Left lung (tissue), 4 donors: ENCODE measurements at regions not wholly inside any gene's neighbourhood (a gene's known extent, or its start where the extent isn't known, plus 50 kb on each side); places are given as distances from the start of the nearest gene placed in this dataset.

Experiments
- ATAC-seq: fragments of 200-7000 bp; cut with Tn5 transposase; one replicate; pipeline ENCODE4 v1.9.1; 2020; ENCODE audit warnings: moderate library complexity
- DNase-seq, 4 donors: peaks; one replicate each; pipeline ENCODE4 v3.0.0-alpha.2; 2013 to 2020
- H3K27ac ChIP-seq, 2 donors: fragments of 200-600 bp; sonication (generic) in 1 of 2; one replicate each; pipeline versions ENCODE4 v1.5.0 to v1.8.0; 2020 to 2021
- H3K27me3 ChIP-seq, 2 donors: fragments of 200-600 bp; sonication (generic) in 1 of 2; one replicate each; pipeline versions ENCODE4 v1.5.0 to v1.8.0; 2020 to 2021
- H3K36me3 ChIP-seq, 2 donors: fragments of 200-600 bp; sonication (generic) in 1 of 2; one replicate each; pipeline versions ENCODE4 v1.5.0 to v1.8.0; 2020 to 2021
- H3K4me1 ChIP-seq, 2 donors: fragments of 200-600 bp; one replicate each; pipeline ENCODE4 v1.8.0; 2021
- H3K4me3 ChIP-seq, 2 donors: fragments of 200-600 bp; sonication (generic) in 1 of 2; one replicate each; pipeline versions ENCODE4 v1.5.0 to v1.8.0; 2020 to 2021; ENCODE audit warnings: mild to moderate bottlenecking in 1 of 2
- H3K9me3 ChIP-seq, 2 donors: fragments of 200-600 bp; sonication (generic) in 1 of 2; one replicate each; pipeline versions ENCODE4 v1.5.0 to v1.8.0; 2020 to 2021
- intact Hi-C, 2 donors: fragments of 100-400 bp; cut with DNase I; formaldehyde crosslinking; loops; one replicate each; pipeline versions ENCODE4 v1.11.2 to v1.14.2; 2022
- TF ChIP-seq, protein P1 (sequence below), 2 donors: fragments of 200-600 bp; sonication (generic) in 1 of 2; IDR thresholded peaks; one replicate each; pipeline versions ENCODE4 v1.5.0 to v1.8.0; 2021; ENCODE audit warnings: antibody characterized with exemption in 2 of 2
- donor health status: DM: no; HTN: yes; CAD: no.
- donor health status: DM: no; HTN: no; CAD: no.

DNA sequence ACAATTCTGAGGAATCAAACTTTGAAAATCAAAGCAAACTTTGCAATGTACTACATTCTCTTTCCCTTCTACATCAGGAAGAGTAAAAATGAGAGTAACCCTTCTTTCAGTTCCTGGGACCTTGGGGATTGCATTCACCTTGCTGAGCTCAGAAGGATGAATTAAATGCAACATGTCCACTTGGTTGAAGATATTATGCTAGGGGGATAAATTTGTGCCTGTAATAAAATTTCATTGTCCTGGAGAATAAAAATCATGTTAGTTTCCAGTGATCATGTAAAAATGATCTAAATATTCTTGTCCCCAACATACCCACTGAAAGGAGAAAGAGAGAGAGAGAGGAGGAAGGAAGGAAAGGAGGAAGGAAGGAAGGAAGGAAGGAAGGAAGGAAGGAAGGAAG is 587.1 kb upstream of the NEGR1 start:
- TF ChIP-seq, protein P1, sequence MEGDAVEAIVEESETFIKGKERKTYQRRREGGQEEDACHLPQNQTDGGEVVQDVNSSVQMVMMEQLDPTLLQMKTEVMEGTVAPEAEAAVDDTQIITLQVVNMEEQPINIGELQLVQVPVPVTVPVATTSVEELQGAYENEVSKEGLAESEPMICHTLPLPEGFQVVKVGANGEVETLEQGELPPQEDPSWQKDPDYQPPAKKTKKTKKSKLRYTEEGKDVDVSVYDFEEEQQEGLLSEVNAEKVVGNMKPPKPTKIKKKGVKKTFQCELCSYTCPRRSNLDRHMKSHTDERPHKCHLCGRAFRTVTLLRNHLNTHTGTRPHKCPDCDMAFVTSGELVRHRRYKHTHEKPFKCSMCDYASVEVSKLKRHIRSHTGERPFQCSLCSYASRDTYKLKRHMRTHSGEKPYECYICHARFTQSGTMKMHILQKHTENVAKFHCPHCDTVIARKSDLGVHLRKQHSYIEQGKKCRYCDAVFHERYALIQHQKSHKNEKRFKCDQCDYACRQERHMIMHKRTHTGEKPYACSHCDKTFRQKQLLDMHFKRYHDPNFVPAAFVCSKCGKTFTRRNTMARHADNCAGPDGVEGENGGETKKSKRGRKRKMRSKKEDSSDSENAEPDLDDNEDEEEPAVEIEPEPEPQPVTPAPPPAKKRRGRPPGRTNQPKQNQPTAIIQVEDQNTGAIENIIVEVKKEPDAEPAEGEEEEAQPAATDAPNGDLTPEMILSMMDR (IDR thresholded peaks at IDR 0.05), result no peak
- Histone ChIP-seq H3K9me3 (no peaks in the 10 kb centered on the region), H3K4me3 (no peak overlapping the region), H3K36me3 (no peaks in the 10 kb centered on the region), H3K27me3 (no peaks in the 10 kb centered on the region), H3K4me1 (no peaks in the 10 kb centered on the region), H3K27ac (no peak overlapping the region)
- ATAC-seq (no peak), DNase-seq (no peak)
- intact Hi-C loops, result no loop called here

DNA sequence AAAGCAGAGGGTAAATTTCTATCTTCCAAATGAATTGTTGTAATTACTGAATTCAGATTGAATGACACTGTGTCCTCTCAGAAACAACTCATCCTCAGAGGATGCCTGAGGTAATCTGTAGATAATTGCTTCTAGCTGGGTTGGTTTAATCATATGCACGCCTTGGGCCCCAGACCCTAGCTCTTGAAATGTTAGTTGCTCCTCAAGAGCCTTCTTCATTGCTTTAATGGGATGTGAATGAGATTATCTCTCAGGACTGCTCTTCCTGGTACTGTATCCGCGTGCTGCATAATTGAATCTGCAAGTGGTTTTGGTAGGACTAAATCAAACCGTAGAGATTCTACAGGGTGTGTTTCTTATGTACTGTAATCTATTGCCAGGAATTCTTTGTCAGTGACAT is 569.3 kb upstream of the NEGR1 start:
- Histone ChIP-seq H3K4me1 (no peaks in the 10 kb centered on the region), H3K36me3 (no peaks in the 10 kb centered on the region), H3K27me3 (no peaks in the 10 kb centered on the region), H3K9me3 (no peaks in the 10 kb centered on the region), H3K4me3 (no peak overlapping the region), H3K27ac (no peak overlapping the region)
- intact Hi-C loops, result no loop called here
- DNase-seq, result no peak
- ATAC-seq, result no peak
- TF ChIP-seq, protein P1 (IDR thresholded peaks at IDR 0.05), result no peak

DNA sequence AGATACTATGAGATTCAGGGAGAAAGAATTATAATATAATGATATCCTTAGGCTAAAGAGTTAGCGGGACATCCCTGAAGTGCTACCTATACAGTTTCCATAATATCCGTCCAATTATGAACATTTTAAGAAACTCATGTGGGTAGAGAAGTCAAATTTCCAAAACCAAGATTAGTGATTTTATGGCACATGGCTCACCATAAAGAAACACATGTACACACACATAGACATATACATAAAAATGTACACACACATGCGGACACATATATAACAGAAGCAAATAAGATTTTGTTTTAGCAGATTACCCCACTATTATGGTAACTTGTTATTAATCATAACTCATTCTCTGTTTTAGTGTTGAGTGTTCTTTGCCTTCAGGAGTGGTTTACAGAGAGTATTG is 566.7 kb upstream of the NEGR1 start:
- ATAC-seq, result no peak
- TF ChIP-seq, protein P1 (IDR thresholded peaks at IDR 0.05), result no peak
- intact Hi-C loops, result no loop called here
- no peak overlapping the region for H3K27ac ChIP-seq
- no peak overlapping the region for H3K4me3 ChIP-seq
- H3K9me3 ChIP-seq, result no peaks in the 10 kb centered on the region
- DNase-seq, result no peak
- H3K27me3 ChIP-seq, result no peaks in the 10 kb centered on the region
- H3K36me3 ChIP-seq, result no peaks in the 10 kb centered on the region
- H3K4me1 ChIP-seq, result no peaks in the 10 kb centered on the region

DNA sequence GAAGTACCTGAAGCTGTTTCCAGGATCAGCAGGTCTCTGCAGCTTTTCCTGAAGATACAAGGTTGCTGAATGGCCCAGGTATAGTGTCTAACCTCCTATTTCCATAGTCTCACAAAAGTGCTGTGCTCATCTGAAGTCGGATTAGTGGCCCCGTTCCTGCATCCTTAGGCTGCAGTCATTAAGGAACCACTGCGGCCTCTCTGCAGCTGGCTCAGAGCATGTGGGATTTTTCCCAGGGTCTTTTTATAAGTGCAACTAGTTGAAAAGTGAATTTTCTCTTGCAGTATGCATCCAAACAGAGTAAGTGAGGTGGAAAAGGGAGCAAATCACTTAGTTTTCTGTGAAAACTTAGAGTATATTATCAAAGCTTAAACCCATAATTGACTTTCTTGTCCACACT is 565.3 kb upstream of the NEGR1 start:
- no peaks in the 10 kb centered on the region for H3K9me3 ChIP-seq
- no peak for DNase-seq
- H3K4me3 ChIP-seq, result no peak overlapping the region
- H3K36me3 ChIP-seq, result no peaks in the 10 kb centered on the region
- ATAC-seq, result no peak
- intact Hi-C loops, result no loop called here
- TF ChIP-seq, protein P1 (IDR thresholded peaks at IDR 0.05), result no peak
- H3K27ac ChIP-seq, result no peak overlapping the region
- H3K27me3 ChIP-seq, result no peaks in the 10 kb centered on the region
- no peaks in the 10 kb centered on the region for H3K4me1 ChIP-seq

DNA sequence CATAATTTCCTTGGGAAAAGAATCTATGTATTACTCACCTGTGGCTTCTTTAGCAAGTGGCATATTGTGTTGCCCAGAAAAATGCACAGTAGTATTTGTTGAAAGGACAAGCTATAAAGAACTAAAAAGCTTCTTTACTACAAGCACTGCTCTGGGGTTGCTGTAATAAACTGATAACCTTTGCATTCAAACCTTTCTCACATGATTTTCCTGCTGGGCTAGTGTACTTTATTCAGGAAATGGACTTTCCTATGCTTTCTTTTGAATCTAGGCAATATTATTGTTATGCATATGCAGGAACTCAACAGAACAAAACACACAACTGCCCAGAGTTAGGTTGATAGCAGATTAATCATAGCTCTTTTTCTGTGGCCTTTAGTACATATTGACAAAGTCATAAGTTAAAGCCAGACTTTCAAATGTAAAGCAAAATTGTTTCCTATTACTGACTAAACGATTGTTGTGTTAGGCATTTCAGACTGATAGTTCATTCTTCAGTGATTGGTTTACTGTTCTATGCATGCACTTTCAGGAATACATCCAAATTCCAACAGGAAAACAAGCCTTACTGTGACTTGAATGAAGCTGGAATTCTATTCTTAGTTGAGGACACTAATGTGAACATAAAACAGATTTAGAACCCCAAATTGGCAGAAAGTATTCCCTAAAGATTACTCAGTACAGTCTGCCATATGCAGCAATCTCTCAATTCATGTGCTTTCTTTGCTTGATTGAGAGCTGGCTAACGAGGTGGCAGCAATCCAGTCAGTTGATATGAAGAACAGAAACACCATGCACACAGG is 564.3 kb upstream of the NEGR1 start:
- Histone ChIP-seq H3K4me1 (no peaks in the 10 kb centered on the region), H3K27ac (no peak overlapping the region), H3K27me3 (no peaks in the 10 kb centered on the region), H3K4me3 (no peak overlapping the region), H3K36me3 (no peaks in the 10 kb centered on the region), H3K9me3 (no peaks in the 10 kb centered on the region)
- DNase-seq, result no peak
- intact Hi-C loops, result no loop called here
- ATAC-seq, result no peak
- TF ChIP-seq, protein P1 (IDR thresholded peaks at IDR 0.05), result no peak
